ENCODE measurements at regions not wholly inside any gene's neighbourhood (a gene's known extent, or its start where the extent isn't known, plus 50 kb on each side); places are given as distances from the start of the nearest gene placed in this dataset.

GRCh38 chr1:37255136-37255795 is 219.1 kb upstream of the ZC3H12A start:
- Histone ChIP-seq H3K9me3 (replicated peaks) (no peaks in the 10 kb centered on the region), H3K4me3 (no peak overlapping the region), H3K36me3 (no peaks in the 10 kb centered on the region), H3K27me3 (no peaks in the 10 kb centered on the region), H3K4me1 (no peaks in the 10 kb centered on the region), H3K27ac (no peak overlapping the region)
- DNase-seq: peak; percentile 61 to 63

GRCh38 chr1:37255868-37256267 is 218.5 kb upstream of the ZC3H12A start:
- Histone ChIP-seq H3K27ac (no peak overlapping the region), H3K27me3 (no peaks in the 10 kb centered on the region), H3K4me3 (no peak overlapping the region), H3K4me1 (no peaks in the 10 kb centered on the region), H3K9me3 (replicated peaks) (no peaks in the 10 kb centered on the region), H3K36me3 (no peaks in the 10 kb centered on the region)
- no peak for DNase-seq

DNA sequence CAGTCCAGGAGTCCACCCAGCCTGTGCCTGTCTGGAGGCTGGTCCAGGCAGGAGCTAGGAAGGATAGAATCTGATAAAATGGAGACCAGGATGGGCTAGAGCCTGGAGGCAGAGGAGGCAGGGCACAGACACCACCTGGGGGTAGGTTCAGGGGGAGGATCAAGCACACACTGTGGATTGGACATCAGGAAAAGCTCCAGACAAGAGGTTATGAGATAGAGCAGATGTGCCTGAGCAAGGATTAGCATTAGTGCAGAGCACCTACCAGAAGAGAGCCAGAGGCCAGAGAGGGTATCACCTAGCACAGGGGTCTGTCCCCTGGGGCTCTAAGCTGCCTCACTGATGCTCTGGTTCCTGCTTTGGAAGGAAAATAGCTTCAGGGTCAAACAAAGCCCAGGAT is 216.7 kb upstream of the ZC3H12A start:
- Histone ChIP-seq H3K4me1 (no peaks in the 10 kb centered on the region), H3K27ac (no peak overlapping the region)
- DNase-seq: no peak

DNA sequence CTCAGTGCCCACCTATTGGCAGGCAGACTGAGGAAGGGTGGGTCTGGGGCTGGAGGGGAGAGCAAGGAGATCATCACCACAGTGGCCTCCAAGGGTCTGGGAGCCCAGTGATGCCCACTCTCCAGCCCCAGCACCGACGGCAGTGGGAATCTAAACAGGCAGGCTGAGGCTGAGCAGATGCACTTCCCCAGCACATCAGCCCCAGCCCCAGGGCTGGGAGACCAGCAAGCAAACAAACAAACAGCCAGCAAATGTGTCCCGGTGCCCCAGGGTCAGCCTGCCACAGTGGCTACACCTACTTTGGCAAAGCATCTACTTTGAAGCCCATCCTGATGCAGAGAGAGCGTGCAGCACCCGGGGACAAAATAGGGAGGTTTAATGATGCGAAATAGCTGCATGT is 216.3 kb upstream of the ZC3H12A start:
- H3K36me3 ChIP-seq: no peaks in the 10 kb centered on the region
- no peaks in the 10 kb centered on the region for H3K27me3 ChIP-seq
- no peak overlapping the region for H3K4me3 ChIP-seq
- no peak overlapping the region for H3K27ac ChIP-seq
- H3K9me3 ChIP-seq (replicated peaks): no peaks in the 10 kb centered on the region
- H3K4me1 ChIP-seq: no peaks in the 10 kb centered on the region
- DNase-seq: no peak

More for the DNA sequence above, 216.7 kb upstream of the ZC3H12A start:
- no peaks in the 10 kb centered on the region for H3K9me3 ChIP-seq (replicated peaks)
- H3K36me3 ChIP-seq: no peaks in the 10 kb centered on the region
- no peaks in the 10 kb centered on the region for H3K27me3 ChIP-seq
- no peak overlapping the region for H3K4me3 ChIP-seq

GRCh38 chr1:37259019-37259418 is 215.4 kb upstream of the ZC3H12A start:
- H3K27ac ChIP-seq: no peak overlapping the region
- no peaks in the 10 kb centered on the region for H3K36me3 ChIP-seq
- no peak overlapping the region for H3K4me3 ChIP-seq
- DNase-seq: no peak
- H3K4me1 ChIP-seq: no peaks in the 10 kb centered on the region
- H3K9me3 ChIP-seq (replicated peaks): no peaks in the 10 kb centered on the region
- no peaks in the 10 kb centered on the region for H3K27me3 ChIP-seq

DNA sequence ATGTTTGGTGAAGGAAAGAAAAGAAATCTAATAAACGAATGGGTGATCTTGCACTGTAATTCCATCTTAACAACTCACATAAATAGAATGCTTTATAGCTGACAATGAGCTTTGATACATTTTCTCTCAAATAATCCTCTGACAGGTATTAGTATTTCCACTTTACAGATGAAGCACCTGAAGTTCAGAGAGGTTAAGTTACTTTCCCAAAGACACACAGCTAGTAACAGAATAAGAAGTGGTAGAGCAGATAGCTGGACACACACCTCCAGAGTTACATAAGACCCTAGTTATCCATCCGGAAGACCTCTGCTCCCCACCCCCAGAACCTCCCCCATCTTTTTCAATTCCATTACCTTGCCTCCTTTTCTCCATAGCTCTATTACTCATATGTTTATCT is 213.3 kb upstream of the ZC3H12A start:
- H3K9me3 ChIP-seq (replicated peaks): no peaks in the 10 kb centered on the region
- H3K36me3 ChIP-seq: no peaks in the 10 kb centered on the region
- DNase-seq: no peak
- H3K27me3 ChIP-seq: no peaks in the 10 kb centered on the region
- no peak overlapping the region for H3K4me3 ChIP-seq
- no peak overlapping the region for H3K27ac ChIP-seq
- no peaks in the 10 kb centered on the region for H3K4me1 ChIP-seq

- Histone ChIP-seq H3K36me3 (no peaks in the 10 kb centered on the region), H3K27me3 (no peaks in the 10 kb centered on the region), H3K27ac (no peak overlapping the region), H3K4me3 (no peak overlapping the region), H3K4me1 (0 out of 2 replicates have a peak, but pooled peaks cover 2% of the 10 kb centered on the region), H3K9me3 (replicated peaks) (no peaks in the 10 kb centered on the region)
- no peak for DNase-seq
These were observed 211.8 kb upstream of the ZC3H12A start for GRCh38 chr1:37262439-37263170.

DNA sequence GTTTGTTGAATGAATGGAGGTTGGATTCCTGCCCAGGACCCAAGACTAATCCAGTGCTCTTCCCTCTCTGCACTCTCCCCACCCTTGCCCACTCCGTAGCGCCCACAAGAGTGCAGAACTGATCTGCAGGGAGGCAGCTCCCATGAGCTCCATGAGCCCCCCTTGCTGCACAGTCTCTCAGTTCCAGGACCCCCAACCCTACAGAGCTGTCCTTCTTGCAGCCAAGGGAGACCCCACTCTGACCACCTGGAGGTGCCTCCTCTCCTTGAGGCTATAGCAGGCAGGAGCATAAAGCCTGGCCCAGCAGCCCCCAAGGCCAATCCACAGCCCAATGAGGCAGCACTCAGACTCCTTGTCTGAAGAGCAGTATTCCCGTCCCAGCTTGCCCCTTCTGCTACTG is 209.2 kb upstream of the ZC3H12A start:
- no peaks in the 10 kb centered on the region for H3K9me3 ChIP-seq (replicated peaks)
- DNase-seq: no peak
- H3K27me3 ChIP-seq: no peaks in the 10 kb centered on the region
- no peak overlapping the region for H3K4me3 ChIP-seq
- H3K4me1 ChIP-seq: 0 out of 2 replicates have a peak, but pooled peaks cover 2% of the 10 kb centered on the region
- no peak overlapping the region for H3K27ac ChIP-seq
- H3K36me3 ChIP-seq: no peaks in the 10 kb centered on the region

DNA sequence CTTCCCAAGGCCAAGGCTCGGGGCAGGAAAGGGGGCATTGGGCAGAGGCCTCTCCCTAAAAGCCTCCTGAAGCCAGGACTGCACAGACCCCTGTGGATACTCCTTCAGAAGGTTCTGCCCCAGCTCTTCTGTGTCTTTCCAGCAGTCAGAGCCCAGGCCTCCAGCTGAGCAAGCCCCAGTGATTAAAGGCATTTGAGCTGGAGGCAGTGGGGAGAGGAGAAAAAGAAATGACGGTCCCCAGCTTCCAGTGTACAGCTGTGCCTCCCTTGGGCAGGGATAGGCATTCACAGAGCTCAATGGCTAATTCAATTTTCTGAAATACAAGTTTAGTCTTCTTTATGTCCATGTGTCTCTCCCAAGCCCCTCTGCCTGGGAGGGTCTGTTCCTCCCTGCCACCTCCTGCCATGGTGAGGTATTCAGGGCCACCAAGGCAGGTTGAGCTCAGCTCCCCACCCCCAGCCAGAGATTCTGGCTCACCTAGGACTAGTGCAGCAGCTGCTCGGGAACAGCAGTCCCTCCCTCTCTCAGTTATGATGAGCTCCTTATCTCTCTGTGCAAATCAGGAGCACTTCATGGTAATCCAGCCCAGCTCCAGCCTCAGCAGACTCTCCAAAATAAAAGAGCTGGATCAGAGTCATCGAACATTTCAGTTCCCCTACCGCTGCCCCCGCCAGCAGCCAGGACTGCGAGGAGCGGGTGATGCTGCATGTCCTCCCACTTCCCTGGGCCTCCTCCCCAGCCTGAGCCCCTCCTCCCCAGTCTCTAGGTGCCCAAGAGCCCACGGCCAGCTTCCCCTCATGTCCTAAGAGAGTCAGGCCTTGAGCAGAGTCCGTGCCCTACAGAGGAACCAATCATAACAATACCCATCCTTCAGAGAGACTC is 208.4 kb upstream of the ZC3H12A start:
- H3K4me1 ChIP-seq: 0 out of 2 replicates have a peak, but pooled peaks cover 2% of the 10 kb centered on the region
- DNase-seq: no peak
- H3K9me3 ChIP-seq (replicated peaks): no peaks in the 10 kb centered on the region
- H3K36me3 ChIP-seq: no peaks in the 10 kb centered on the region
- no peaks in the 10 kb centered on the region for H3K27me3 ChIP-seq
- H3K27ac ChIP-seq: no peak overlapping the region
- no peak overlapping the region for H3K4me3 ChIP-seq

GRCh38 chr1:37267111-37267835 is 207.1 kb upstream of the ZC3H12A start:
- no peaks in the 10 kb centered on the region for H3K36me3 ChIP-seq

DNA sequence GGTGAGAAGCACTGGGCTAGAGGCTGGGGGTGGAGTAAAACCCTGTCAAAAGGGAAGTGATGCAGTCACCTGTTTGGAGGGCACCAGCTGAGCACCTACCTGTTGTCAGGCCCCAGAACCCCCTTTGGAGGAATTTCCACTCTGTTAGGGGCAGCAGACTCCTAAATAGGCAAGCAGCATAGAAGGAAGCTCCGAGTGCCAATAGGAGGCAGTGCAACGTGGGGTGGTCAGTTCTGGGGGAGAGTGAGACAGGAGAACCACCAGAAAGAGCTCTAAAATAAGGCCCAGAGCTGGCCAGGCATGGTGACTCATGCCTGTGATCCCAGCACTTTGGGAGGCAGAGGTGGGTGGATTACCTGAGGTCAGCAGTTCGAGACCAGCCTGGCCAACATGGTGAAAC is 203.7 kb upstream of the ZC3H12A start:
- Histone ChIP-seq H3K27ac (no peak overlapping the region), H3K4me3 (no peak overlapping the region), H3K9me3 (replicated peaks) (no peaks in the 10 kb centered on the region), H3K4me1 (0 out of 2 replicates have a peak, but pooled peaks cover 2% of the 10 kb centered on the region), H3K36me3 (no peaks in the 10 kb centered on the region), H3K27me3 (no peaks in the 10 kb centered on the region; the same call in 1 of the 2 replicates)
- no peak for DNase-seq

More at GRCh38 chr1:37267111-37267835, 207.1 kb upstream of the ZC3H12A start:
- Histone ChIP-seq H3K9me3 (replicated peaks) (no peaks in the 10 kb centered on the region), H3K27ac (no peak overlapping the region), H3K4me1 (0 out of 2 replicates have a peak, but pooled peaks cover 2% of the 10 kb centered on the region), H3K4me3 (no peak overlapping the region), H3K27me3 (no peaks in the 10 kb centered on the region)
- peak; percentile 15 to 20 for DNase-seq

DNA sequence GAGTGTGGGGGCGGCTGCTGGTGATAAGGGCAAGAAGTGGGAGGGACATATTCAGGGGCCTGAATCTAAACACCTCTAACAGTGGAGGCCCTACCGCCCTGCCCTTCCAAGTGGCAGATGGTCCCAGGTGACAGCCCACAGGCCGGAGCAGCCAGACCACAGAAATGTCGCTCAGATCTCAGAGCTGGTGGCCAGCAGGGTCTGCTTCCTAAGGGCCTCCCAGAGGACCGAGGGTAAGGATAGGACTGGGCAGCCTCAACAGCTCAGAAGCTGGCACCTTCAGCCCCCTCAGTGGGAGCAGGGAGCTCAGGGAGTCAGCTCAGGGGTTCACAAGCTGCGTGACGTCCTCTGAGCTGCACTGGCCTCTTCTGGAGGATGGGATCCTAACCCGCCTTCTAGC is 201.8 kb upstream of the ZC3H12A start:
- DNase-seq: no peak
- H3K4me1 ChIP-seq: no peaks in the 10 kb centered on the region
- no peaks in the 10 kb centered on the region for H3K9me3 ChIP-seq (replicated peaks)

GRCh38 chr1:37274486-37274885 is 199.9 kb upstream of the ZC3H12A start:
- H3K9me3 ChIP-seq (replicated peaks): no peaks in the 10 kb centered on the region
- no peak for DNase-seq
- no peak overlapping the region for H3K4me3 ChIP-seq
- H3K36me3 ChIP-seq: no peaks in the 10 kb centered on the region
- no peaks in the 10 kb centered on the region for H3K4me1 ChIP-seq
- H3K27ac ChIP-seq: no peak overlapping the region
- H3K27me3 ChIP-seq: no peaks in the 10 kb centered on the region; the same call in 1 of the 2 replicates

More for the DNA sequence above, 201.8 kb upstream of the ZC3H12A start:
- H3K4me3 ChIP-seq: no peak overlapping the region
- H3K27me3 ChIP-seq: no peaks in the 10 kb centered on the region; the same call in 1 of the 2 replicates
- no peak overlapping the region for H3K27ac ChIP-seq
- H3K36me3 ChIP-seq: no peaks in the 10 kb centered on the region

GRCh38 chr1:37274938-37275631 is 199.3 kb upstream of the ZC3H12A start:
- no peak overlapping the region for H3K4me3 ChIP-seq
- no peaks in the 10 kb centered on the region for H3K9me3 ChIP-seq (replicated peaks)
- H3K27ac ChIP-seq: no peak overlapping the region
- no peaks in the 10 kb centered on the region; the same call in 1 of the 2 replicates for H3K27me3 ChIP-seq
- H3K4me1 ChIP-seq: no peaks in the 10 kb centered on the region
- peak in 1 of 2 experiments; percentile 13 for DNase-seq
- no peaks in the 10 kb centered on the region for H3K36me3 ChIP-seq

All from SJCRH30 (cell line).